Nephron (organoid): ENCODE measurements at regions not wholly inside any gene's neighbourhood (a gene's known extent, or its start where the extent isn't known, plus 50 kb on each side); places are given as distances from the start of the nearest gene placed in this dataset.
A peak's percentile ranks its signal among the peaks of the same experiment; 100 is the strongest.

Experiments
- H3K27ac Mint-ChIP-seq, 3 experiments: 2 replicates each; pipeline ENCODE4 v1.8.0; 2020; ENCODE audit warnings: mixed read lengths in 3 of 3, mild to moderate bottlenecking in 2 of 3, moderate library complexity in 1 of 3
- H3K27me3 Mint-ChIP-seq: 2 replicates; pipeline ENCODE4 v1.8.0; 2021; ENCODE audit warnings: low read depth, mild to moderate bottlenecking, moderate library complexity, mixed read lengths
- H3K36me3 Mint-ChIP-seq: 2 replicates; pipeline ENCODE4 v1.8.0; 2020; ENCODE audit warnings: low read depth, mixed read lengths
- H3K4me1 Mint-ChIP-seq: 2 replicates; pipeline ENCODE4 v1.8.0; 2020; ENCODE audit warnings: mixed read lengths
- H3K4me3 Mint-ChIP-seq, 3 experiments: 2 replicates each; pipeline ENCODE4 v1.8.0; 2020; ENCODE audit warnings: mild to moderate bottlenecking in 3 of 3, mixed read lengths in 3 of 3, moderate library complexity in 2 of 3
- H3K9me3 Mint-ChIP-seq: 2 replicates; pipeline ENCODE4 v1.8.0; 2020; ENCODE audit warnings: mixed read lengths
- CTCF ChIP-seq, 3 experiments: fragments of 200-600 bp; sonication (generic); IDR thresholded peaks; one replicate each; pipeline ENCODE4 v1.5.0; 2021; ENCODE audit warnings: antibody characterized with exemption in 3 of 3; ENCODE audit not compliant: unreplicated experiment in 3 of 3

DNA sequence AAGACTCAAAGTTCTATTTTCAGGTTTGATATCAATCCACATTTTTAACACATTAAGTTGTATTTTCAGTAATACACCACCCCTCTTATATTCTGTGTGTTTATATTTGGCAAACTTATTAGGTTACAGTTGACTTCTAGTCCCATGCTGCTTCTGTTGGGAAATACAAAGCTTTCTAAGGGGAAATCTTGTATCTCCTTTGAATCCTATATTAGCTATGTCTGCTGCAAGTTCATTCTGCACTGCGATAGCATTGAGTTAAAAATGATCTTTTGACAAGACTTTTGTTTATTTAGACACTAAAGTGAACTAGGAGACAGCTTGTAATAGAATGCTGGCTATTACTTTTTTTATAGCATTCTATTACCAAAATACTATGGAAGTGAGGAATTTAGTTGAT, 625.1 kb upstream of the ANKRD30A start:
- no peaks in the 10 kb centered on the region for H3K27me3 Mint-ChIP-seq
- peaks cover 2% of the 10 kb centered on the region for H3K9me3 Mint-ChIP-seq
- H3K36me3 Mint-ChIP-seq, result no peaks in the 10 kb centered on the region
- H3K27ac Mint-ChIP-seq, result no peak overlapping the region
- no peak overlapping the region for H3K4me3 Mint-ChIP-seq
- no peak for TF ChIP-seq CTCF (IDR thresholded peaks at IDR 0.05; ENCODE audit: unreplicated experiment in 3 of 3)
- no peaks in the 10 kb centered on the region for H3K4me1 Mint-ChIP-seq

DNA sequence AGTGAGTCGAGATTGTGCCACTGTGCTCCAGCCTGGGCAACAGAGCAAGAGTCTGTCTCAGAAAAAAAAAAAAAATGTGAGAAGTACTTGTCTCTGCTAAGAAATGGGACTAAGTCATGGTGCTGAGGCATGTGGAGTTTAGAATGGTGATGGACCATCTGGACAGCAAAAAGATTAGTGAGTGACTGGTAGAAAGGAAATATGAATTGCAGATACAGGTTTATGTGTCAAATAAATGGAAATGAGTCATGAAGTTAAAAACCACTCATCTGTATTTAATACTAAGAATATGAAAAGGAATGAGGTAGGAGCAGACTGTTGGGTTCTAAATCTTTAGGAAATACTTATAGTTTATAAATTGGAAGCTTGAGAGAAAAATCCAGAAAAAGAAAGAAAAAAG, 625.7 kb upstream of the ANKRD30A start:
- TF ChIP-seq CTCF (IDR thresholded peaks at IDR 0.05; ENCODE audit: unreplicated experiment in 3 of 3), result no peak
- Mint-ChIP-seq H3K4me1 (no peaks in the 10 kb centered on the region), H3K27me3 (no peaks in the 10 kb centered on the region), H3K4me3 (no peak overlapping the region), H3K9me3 (peaks cover 2% of the 10 kb centered on the region), H3K36me3 (no peaks in the 10 kb centered on the region), H3K27ac (no peak overlapping the region)

GRCh38 chr10:36496758-36497157, 628.6 kb upstream of the ANKRD30A start:
- Mint-ChIP-seq H3K27ac (no peak overlapping the region), H3K4me1 (peaks cover 20% of the 10 kb centered on the region), H3K4me3 (no peak overlapping the region), H3K36me3 (no peaks in the 10 kb centered on the region), H3K27me3 (no peaks in the 10 kb centered on the region), H3K9me3 (no peaks in the 10 kb centered on the region)
- no peak for TF ChIP-seq CTCF (IDR thresholded peaks at IDR 0.05; ENCODE audit: unreplicated experiment in 3 of 3)

- H3K27ac Mint-ChIP-seq, result peak overlapping the region in 1 of 3 experiments; percentile 36
- no peak overlapping the region for H3K4me3 Mint-ChIP-seq
- H3K4me1 Mint-ChIP-seq, result peaks cover 35% of the 10 kb centered on the region
- H3K36me3 Mint-ChIP-seq, result no peaks in the 10 kb centered on the region
- H3K9me3 Mint-ChIP-seq, result no peaks in the 10 kb centered on the region
- no peaks in the 10 kb centered on the region for H3K27me3 Mint-ChIP-seq
- TF ChIP-seq CTCF (IDR thresholded peaks at IDR 0.05; ENCODE audit: unreplicated experiment in 3 of 3), result no peak
These were observed 631.0 kb upstream of the ANKRD30A start for GRCh38 chr10:36494371-36494770.

GRCh38 chr10:36493516-36493880, 631.9 kb upstream of the ANKRD30A start:
- no peak overlapping the region for H3K4me3 Mint-ChIP-seq
- peaks cover 37% of the 10 kb centered on the region for H3K4me1 Mint-ChIP-seq
- no peaks in the 10 kb centered on the region for H3K27me3 Mint-ChIP-seq
- no peak for TF ChIP-seq CTCF (IDR thresholded peaks at IDR 0.05; ENCODE audit: unreplicated experiment in 3 of 3)
- H3K9me3 Mint-ChIP-seq, result no peaks in the 10 kb centered on the region
- no peaks in the 10 kb centered on the region for H3K36me3 Mint-ChIP-seq
- H3K27ac Mint-ChIP-seq, result no peak overlapping the region

DNA sequence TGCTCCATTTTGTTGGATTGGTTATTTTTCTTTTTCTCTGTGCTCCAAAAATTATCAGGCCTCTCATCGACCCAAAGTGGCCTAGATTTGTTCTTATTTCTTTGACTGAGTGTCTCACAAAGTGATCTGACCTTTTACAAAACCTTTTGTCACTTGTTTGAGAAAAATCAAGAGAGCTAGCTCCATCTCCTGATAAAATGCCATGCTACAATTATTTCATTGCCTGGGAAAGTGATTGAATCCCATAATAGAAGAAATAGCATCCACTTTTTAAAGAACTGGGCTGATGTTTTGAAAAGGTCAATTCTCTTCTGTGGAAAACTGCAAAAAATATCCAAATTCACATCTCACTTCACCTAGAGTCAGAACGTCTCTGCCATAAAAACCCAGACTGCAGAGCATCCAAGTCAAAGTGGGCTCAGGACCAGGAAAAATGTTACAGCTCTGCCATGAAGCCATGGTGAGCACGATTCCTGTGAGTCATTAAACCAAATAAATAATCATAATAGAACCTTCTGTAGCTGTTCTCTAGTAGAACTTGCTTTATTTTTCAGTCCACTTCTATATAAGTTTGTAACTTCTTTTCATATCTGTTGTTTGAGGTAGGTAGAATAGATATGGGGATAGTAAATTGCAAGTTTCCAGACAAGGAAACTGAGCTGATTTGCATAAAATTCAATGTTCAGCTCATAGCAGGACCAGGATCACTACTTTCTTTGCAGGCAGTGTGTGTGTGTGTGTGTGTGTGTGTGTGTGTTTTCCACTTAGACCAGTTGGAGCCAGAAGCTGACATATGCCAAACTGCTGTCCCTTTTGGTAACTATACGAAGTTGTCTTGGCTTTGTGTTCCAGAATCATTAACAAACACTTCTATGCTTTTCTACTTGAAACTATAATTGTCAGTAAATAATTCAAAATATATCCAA, 632.5 kb upstream of the ANKRD30A start:
- Mint-ChIP-seq H3K9me3 (no peaks in the 10 kb centered on the region), H3K4me1 (peaks cover 37% of the 10 kb centered on the region), H3K27ac (peak overlapping the region in 2 of 3 experiments; percentile 47 to 89), H3K36me3 (no peaks in the 10 kb centered on the region), H3K27me3 (no peaks in the 10 kb centered on the region), H3K4me3 (no peak overlapping the region)
- TF ChIP-seq CTCF (IDR thresholded peaks at IDR 0.05; ENCODE audit: unreplicated experiment in 3 of 3), result no peak
